Panc1 (cell line): ENCODE measurements at regions not wholly inside any gene's neighbourhood (a gene's known extent, or its start where the extent isn't known, plus 50 kb on each side); places are given as distances from the start of the nearest gene placed in this dataset.

Experiments used
- ATAC-seq: fragments of 200-7000 bp; cut with Tn5 transposase; 2 replicates; pipeline ENCODE4 v1.9.1; 2020; ENCODE audit warnings: mild to moderate bottlenecking, moderate library complexity
- BruUV-seq: library from RNA; stranded (reverse); fragments of 400-500 nt; replicated peaks from 2 replicates; lab custom pipeline; 2021; lab: Mats Ljungman, UMichigan
- CTCF ChIA-PET: fragments of 300-600 bp; sonication (Branson Sonifier 250); formaldehyde crosslinking; loops from one replicate; lab custom pipeline; 2022; ENCODE audit warnings: antibody characterized with exemption; lab: Charles Lee
- POLR2A ChIA-PET: fragments of 300-600 bp; sonication (Branson Sonifier 250); formaldehyde crosslinking; loops from one replicate; lab custom pipeline; 2022; ENCODE audit warnings: antibody characterized with exemption; lab: Charles Lee
- DNase-seq: peaks from one replicate; pipeline ENCODE4 v3.0.0-alpha.2; 2010; ENCODE audit warnings: low read depth, low spot score
- H3K27ac ChIP-seq: 2 replicates; pipeline ENCODE4 v1.5.1; 2011; ENCODE audit warnings: mild to moderate bottlenecking, low read length, inconsistent platforms
- H3K27me3 ChIP-seq: fragments of 200-500 bp; sonication (Bioruptor generic); 2 replicates; pipeline ENCODE4 v1.6.0; 2014; ENCODE audit warnings: low read length, inconsistent platforms; ENCODE audit not compliant: control insufficient read depth, insufficient read depth
- H3K36me3 ChIP-seq: fragments of 200-500 bp; sonication (Bioruptor generic); 2 replicates; pipeline ENCODE4 v1.5.1; 2014; ENCODE audit warnings: inconsistent platforms, mild to moderate bottlenecking, low read length, moderate library complexity; ENCODE audit not compliant: control insufficient read depth, insufficient read depth
- H3K4me1 ChIP-seq: 2 replicates; pipeline ENCODE4 v1.5.1; 2011; ENCODE audit warnings: inconsistent platforms, mild to moderate bottlenecking, low read length, moderate library complexity; ENCODE audit not compliant: control insufficient read depth, insufficient read depth
- H3K4me3 ChIP-seq, 2 experiments: 2 replicates each; pipeline ENCODE4 v1.5.1; 2011 to 2012; ENCODE audit warnings: low read depth in 2 of 2, low read length in 2 of 2, mild to moderate bottlenecking in 2 of 2, inconsistent platforms in 1 of 2, moderate library complexity in 1 of 2
- H3K9me3 ChIP-seq: fragments of 200-500 bp; sonication (Bioruptor generic); 2 replicates; pipeline ENCODE4 v1.5.1; 2014; ENCODE audit warnings: low read depth, mild to moderate bottlenecking, inconsistent platforms, low read length, moderate library complexity; ENCODE audit not compliant: control insufficient read depth, insufficient read depth
- CTCF ChIP-seq: fragments of 450-650 bp; IDR thresholded peaks from 2 replicates; pipeline ENCODE4 v1.5.1; 2017; ENCODE audit warnings: mild to moderate bottlenecking
- POLR2AphosphoS5 ChIP-seq: IDR thresholded peaks from 2 replicates; pipeline ENCODE4 v1.6.1; 2012; ENCODE audit warnings: mild to moderate bottlenecking, low read depth, low read length, moderate library complexity
- SIN3A ChIP-seq: IDR thresholded peaks from 2 replicates; pipeline ENCODE4 v1.6.1; 2012; ENCODE audit warnings: low read depth, mild to moderate bottlenecking, low read length, moderate library complexity, borderline replicate concordance; ENCODE audit not compliant: insufficient read depth
- TCF7L2 ChIP-seq: IDR thresholded peaks from 2 replicates; pipeline ENCODE4 v1.6.1; 2011; ENCODE audit warnings: mild to moderate bottlenecking, low read depth, low read length, inconsistent platforms
- in situ Hi-C: cut with HindIII; loops from 2 replicates; pipeline ENCODE4 v1.10.0; 2016; ENCODE audit warnings: low sequenced_read_pairs, low pct_unique_long_range_greater_than_20kb
- intact Hi-C: fragments of 100-400 bp; cut with micrococcal nuclease; formaldehyde crosslinking; loops from one replicate; pipeline ENCODE4 v1.10.0; 2022; ENCODE audit not compliant: unreplicated experiment
- TF ChIP-seq, protein P1 (sequence below), 2 experiments: IDR thresholded peaks; 2 replicates each; pipeline ENCODE4 v1.6.1; 2011 to 2012; ENCODE audit warnings: low read depth in 2 of 2, control low read depth in 1 of 2, low read length in 1 of 2, mild to moderate bottlenecking in 1 of 2, moderate library complexity in 1 of 2; ENCODE audit not compliant: insufficient read depth in 1 of 2

DNA sequence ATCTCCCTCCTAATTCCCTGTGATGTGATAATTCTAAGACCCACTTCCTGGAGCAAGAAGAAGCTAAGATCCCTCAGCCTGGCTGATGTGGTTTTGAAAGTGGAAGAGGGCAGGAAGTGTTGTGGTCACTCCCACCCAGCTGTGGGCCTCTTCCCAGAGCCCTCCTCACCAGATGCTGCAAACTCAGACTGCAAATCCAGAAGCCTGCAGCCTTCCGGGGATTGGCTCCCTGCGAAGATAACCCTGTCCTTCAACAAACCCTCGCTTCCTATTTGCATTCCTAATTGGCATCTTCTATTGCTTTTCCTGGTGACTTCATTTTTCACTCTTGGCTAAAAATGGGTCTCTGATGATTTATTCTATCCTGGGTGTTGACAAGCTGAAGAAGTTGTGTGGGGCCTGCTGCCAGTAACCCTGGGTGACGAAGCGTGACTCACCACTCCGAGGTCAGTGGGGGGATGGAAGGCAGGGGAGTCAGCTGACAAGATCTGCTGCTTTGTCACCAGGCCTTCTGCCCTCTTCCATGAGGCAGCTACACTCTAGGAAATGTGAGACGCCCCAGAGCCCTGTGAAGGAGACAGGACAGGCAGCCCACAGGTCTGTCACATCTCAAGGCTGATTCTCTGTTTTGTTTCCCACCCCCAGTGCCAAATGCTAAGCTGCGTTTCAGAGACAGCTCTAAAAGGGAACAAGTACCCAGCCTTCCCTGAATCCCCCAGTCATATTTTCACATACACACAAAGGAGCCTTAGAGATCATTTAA, 99.7 kb upstream of the LIPC start:
- ChIA-PET CTCF (no interaction called here), POLR2A (interaction anchor here (1.1 kb wide), 1 partner anchor 66 kb away, joined by 5 read pairs; no protein-coding TSS in a partner anchor)
- in situ Hi-C loops = no loop called here
- peaks cover 31% of the 10 kb centered on the region for H3K4me1 ChIP-seq
- no peaks in the 10 kb centered on the region for H3K9me3 ChIP-seq
- H3K27me3 ChIP-seq = no peaks in the 10 kb centered on the region
- DNase-seq (peak; percentile 99), ATAC-seq (peak; percentile 95)
- intact Hi-C loops = no loop called here
- no peaks in the 10 kb centered on the region for H3K36me3 ChIP-seq
- BruUV-seq = no TSS peak
- TF ChIP-seq POLR2AphosphoS5 = peak; percentile 68; the same call in 1 of the 2 replicates
- TF ChIP-seq CTCF = no peak
- H3K4me3 ChIP-seq = peak overlapping the region in 1 of 2 experiments; percentile 7; a peak in 1 of 4 replicates
- H3K27ac ChIP-seq = peak overlapping the region; percentile 89

DNA sequence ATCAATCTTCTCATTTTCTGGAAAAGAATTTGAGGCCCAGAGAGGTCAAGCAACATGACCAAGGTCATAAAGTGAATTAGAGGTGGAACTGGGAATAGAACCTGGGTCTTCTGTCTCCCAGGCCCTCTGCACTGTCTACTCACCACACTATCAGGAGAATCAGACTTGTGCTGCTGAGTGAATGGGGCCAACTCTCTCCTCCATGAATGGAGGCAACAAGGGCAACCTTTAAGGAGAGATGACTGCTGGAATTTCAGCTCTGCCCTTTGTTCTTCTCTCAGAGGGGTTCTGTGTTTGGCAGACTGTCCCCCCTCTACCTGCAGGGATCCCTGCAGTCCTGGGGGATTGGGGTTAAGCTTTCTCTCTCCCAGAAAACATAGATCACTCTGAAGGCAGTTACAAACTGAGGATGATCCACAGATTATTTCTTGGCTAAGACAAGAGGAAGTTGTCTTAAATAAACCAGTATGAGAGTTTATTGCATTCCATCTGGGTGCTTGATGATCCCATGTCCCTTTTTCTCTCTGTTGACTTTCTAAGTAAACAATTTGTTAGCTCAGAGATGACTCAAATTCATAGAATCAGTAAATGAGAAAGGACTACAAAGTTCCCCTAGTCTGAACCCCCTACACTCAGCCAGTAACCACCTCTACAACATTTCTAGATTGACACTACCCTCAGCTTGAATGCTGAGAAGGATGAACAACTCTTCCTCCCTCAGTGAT, 99.0 kb upstream of the LIPC start:
- in situ Hi-C loops = no loop called here
- DNase-seq = peak; percentile 69
- TF ChIP-seq CTCF (no peak), SIN3A (no peak), TCF7L2 (no peak), POLR2AphosphoS5 (no peak)
- TF ChIP-seq, protein P1, sequence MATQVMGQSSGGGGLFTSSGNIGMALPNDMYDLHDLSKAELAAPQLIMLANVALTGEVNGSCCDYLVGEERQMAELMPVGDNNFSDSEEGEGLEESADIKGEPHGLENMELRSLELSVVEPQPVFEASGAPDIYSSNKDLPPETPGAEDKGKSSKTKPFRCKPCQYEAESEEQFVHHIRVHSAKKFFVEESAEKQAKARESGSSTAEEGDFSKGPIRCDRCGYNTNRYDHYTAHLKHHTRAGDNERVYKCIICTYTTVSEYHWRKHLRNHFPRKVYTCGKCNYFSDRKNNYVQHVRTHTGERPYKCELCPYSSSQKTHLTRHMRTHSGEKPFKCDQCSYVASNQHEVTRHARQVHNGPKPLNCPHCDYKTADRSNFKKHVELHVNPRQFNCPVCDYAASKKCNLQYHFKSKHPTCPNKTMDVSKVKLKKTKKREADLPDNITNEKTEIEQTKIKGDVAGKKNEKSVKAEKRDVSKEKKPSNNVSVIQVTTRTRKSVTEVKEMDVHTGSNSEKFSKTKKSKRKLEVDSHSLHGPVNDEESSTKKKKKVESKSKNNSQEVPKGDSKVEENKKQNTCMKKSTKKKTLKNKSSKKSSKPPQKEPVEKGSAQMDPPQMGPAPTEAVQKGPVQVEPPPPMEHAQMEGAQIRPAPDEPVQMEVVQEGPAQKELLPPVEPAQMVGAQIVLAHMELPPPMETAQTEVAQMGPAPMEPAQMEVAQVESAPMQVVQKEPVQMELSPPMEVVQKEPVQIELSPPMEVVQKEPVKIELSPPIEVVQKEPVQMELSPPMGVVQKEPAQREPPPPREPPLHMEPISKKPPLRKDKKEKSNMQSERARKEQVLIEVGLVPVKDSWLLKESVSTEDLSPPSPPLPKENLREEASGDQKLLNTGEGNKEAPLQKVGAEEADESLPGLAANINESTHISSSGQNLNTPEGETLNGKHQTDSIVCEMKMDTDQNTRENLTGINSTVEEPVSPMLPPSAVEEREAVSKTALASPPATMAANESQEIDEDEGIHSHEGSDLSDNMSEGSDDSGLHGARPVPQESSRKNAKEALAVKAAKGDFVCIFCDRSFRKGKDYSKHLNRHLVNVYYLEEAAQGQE (IDR thresholded peaks at IDR 0.05; ENCODE audit: insufficient read depth in 1 of 2, low read depth in 2 of 2, low read length in 1 of 2) = no peak
- BruUV-seq = no TSS peak
- H3K27me3 ChIP-seq = no peaks in the 10 kb centered on the region
- POLR2A ChIA-PET = interaction anchor here (0.9 to 1.1 kb wide), 2 partner anchors 13 to 67 kb away, joined by 5 read pairs; no protein-coding TSS in a partner anchor
- intact Hi-C loops = no loop called here
- peaks cover 31% of the 10 kb centered on the region for H3K4me1 ChIP-seq
- H3K27ac ChIP-seq = peak overlapping the region; percentile 89
- no peaks in the 10 kb centered on the region for H3K9me3 ChIP-seq
- peak; percentile 58 for ATAC-seq
- no peaks in the 10 kb centered on the region for H3K36me3 ChIP-seq
- no peak overlapping the region for H3K4me3 ChIP-seq
- CTCF ChIA-PET = no interaction called here
